ENCODE measurements at regions not wholly inside any gene's neighbourhood (a gene's known extent, or its start where the extent isn't known, plus 50 kb on each side); places are given as distances from the start of the nearest gene placed in this dataset.

DNA sequence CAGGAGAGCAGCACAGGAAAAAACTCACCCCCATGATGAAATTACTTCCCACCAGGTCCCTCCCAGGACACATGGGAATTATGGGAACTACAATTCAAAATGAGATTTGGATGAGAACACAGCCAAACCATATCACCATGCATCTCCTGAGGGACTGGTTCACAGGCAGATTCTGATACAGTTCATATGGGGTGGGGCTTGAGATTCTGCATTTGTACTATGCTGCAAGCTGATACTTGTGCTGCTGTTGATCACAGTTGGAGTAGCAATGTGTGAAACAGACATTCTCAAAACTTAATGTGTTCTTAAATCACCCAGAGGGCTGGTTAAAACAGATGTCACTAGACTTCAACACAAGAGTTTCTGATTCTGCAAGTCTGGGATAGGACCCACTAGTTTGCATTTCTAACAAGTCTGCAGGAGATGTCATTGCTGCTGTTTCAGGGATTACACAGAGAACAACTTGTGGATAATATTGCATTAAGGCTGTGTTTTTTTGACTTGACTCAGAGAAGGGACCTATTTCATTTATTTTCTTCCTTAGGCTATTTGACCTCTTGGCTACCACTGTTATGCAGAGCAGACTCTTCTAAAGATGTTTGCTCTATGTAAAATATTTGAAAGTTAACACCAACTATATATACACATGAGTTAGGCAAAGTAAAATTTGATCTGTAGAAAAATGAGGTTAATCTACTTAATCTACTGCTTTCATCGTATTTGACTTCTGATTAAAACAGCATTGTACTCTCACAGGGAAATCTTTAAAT, 194.2 kb upstream of the CNTN3 start:
- Histone ChIP-seq H3K27me3 (no peaks in the 10 kb centered on the region), H3K4me1 (no peaks in the 10 kb centered on the region), H3K27ac (no peak overlapping the region), H3K4me3 (no peak overlapping the region), H3K9me3 (no peaks in the 10 kb centered on the region), H3K36me3 (no peaks in the 10 kb centered on the region)
- no peak for DNase-seq (ENCODE audit: low spot score in 2 of 2)
- WGBS: 43% methylated on average over 1 of the region's 1 CpG
- TF ChIP-seq, protein P1, sequence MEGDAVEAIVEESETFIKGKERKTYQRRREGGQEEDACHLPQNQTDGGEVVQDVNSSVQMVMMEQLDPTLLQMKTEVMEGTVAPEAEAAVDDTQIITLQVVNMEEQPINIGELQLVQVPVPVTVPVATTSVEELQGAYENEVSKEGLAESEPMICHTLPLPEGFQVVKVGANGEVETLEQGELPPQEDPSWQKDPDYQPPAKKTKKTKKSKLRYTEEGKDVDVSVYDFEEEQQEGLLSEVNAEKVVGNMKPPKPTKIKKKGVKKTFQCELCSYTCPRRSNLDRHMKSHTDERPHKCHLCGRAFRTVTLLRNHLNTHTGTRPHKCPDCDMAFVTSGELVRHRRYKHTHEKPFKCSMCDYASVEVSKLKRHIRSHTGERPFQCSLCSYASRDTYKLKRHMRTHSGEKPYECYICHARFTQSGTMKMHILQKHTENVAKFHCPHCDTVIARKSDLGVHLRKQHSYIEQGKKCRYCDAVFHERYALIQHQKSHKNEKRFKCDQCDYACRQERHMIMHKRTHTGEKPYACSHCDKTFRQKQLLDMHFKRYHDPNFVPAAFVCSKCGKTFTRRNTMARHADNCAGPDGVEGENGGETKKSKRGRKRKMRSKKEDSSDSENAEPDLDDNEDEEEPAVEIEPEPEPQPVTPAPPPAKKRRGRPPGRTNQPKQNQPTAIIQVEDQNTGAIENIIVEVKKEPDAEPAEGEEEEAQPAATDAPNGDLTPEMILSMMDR (IDR thresholded peaks at IDR 0.05): no peak
- no peak for TF ChIP-seq POLR2A (IDR thresholded peaks at IDR 0.05)

DNA sequence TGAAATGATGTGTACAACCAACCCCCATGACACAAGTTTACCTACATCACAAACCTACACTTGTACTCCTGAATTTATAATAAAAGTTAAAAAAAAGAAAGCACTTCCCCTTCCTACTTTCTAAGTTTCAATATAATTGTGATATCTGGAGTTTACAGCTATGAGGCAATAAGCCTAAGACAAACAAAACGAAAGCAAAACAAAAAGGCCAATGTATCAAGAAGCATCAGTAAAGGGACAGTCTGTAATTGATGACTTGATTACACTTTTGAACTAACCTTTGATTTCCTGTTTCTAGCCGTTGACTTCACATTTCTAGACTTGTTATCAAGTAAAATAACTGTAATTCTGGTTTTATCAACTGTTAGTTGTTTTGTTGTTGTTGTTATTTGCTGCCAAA, 187.5 kb upstream of the CNTN3 start:
- TF ChIP-seq POLR2A (IDR thresholded peaks at IDR 0.05) (no peak), EP300 (IDR thresholded peaks at IDR 0.05) (no peak), POLR2AphosphoS5 (IDR thresholded peaks at IDR 0.05) (no peak)
- TF ChIP-seq, protein P1 (IDR thresholded peaks at IDR 0.05): no peak
- DNase-seq (ENCODE audit: low spot score in 2 of 2): no peak
- Histone ChIP-seq H3K36me3 (no peaks in the 10 kb centered on the region), H3K4me3 (no peak overlapping the region), H3K9me3 (no peaks in the 10 kb centered on the region), H3K27me3 (no peaks in the 10 kb centered on the region), H3K27ac (no peak overlapping the region), H3K4me1 (no peaks in the 10 kb centered on the region)
- 66% methylated on average over 2 of the region's 2 CpGs for WGBS

DNA sequence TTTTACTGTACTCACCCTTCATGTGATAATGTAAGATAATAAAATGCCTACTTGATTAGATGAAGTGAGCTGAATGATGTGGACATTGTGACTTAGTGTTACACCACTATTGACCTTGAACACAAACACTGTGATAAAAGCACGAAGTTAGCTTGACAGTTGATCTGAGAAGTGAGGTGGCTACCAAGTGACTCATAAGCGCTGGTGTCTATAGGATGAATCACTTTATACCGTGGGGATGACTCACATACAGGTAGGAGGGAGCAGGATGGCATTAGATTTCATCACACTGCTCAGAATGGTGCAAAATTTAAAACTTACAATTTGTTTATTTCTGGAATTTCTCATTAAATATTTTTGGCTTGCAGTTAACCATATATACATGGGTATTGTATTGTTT, 174.7 kb upstream of the CNTN3 start:
- H3K27me3 ChIP-seq: no peaks in the 10 kb centered on the region
- H3K27ac ChIP-seq: no peak overlapping the region
- H3K36me3 ChIP-seq: no peaks in the 10 kb centered on the region
- no peaks in the 10 kb centered on the region for H3K4me1 ChIP-seq
- WGBS: 66% methylated on average over 3 of the region's 3 CpGs
- H3K9me3 ChIP-seq: no peaks in the 10 kb centered on the region
- TF ChIP-seq POLR2A (IDR thresholded peaks at IDR 0.05) (no peak), EP300 (IDR thresholded peaks at IDR 0.05) (no peak), POLR2AphosphoS5 (IDR thresholded peaks at IDR 0.05) (no peak)
- TF ChIP-seq, protein P1 (IDR thresholded peaks at IDR 0.05): no peak
- H3K4me3 ChIP-seq: no peak overlapping the region
- DNase-seq (ENCODE audit: low spot score in 2 of 2): no peak

DNA sequence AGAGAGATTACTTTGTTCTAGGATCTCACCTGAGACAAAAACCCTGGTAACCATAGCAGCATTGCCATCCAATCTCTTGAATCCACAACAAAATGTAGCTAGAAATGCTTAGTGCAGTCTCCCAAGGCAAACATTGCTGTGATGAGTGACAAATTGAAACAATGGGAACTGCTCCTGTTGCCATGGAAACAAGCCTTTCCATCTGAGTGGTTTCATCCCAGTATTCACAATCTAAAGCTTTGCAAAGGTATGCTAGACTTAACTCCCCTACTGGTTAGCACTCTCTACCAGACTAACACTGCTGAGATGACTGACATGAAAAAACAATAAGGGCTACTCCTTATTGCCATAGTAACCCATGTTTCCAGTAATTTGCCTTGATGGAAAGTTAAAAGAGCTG, 172.6 kb upstream of the CNTN3 start:
- Histone ChIP-seq H3K27ac (no peak overlapping the region), H3K4me3 (no peak overlapping the region), H3K4me1 (no peaks in the 10 kb centered on the region), H3K27me3 (no peaks in the 10 kb centered on the region), H3K9me3 (no peaks in the 10 kb centered on the region), H3K36me3 (no peaks in the 10 kb centered on the region)
- no peak for DNase-seq (ENCODE audit: low spot score in 2 of 2)
- TF ChIP-seq EP300 (IDR thresholded peaks at IDR 0.05) (no peak), POLR2AphosphoS5 (IDR thresholded peaks at IDR 0.05) (no peak), POLR2A (IDR thresholded peaks at IDR 0.05) (no peak)
- TF ChIP-seq, protein P1 (IDR thresholded peaks at IDR 0.05): no peak

DNA sequence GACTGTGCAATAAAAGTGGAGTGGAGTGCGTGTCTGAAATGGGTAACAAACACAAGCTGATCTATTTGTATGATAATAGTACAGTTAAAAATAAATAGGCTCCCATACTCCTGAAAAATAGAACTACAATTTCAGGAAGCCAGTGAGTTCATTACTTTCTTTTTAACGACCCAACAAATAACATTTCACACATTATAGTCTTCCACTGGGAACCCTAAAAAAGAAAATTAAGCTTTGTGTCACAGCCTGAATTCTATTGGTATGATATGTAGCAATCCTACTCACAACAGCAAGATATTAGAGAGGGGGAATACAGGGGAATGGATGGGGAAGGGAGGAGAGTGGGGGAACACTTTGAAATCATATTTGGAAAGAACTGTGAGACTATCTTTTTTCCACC, 156.9 kb upstream of the CNTN3 start:
- Histone ChIP-seq H3K4me3 (no peak overlapping the region), H3K9me3 (no peaks in the 10 kb centered on the region), H3K4me1 (no peaks in the 10 kb centered on the region), H3K36me3 (no peaks in the 10 kb centered on the region), H3K27me3 (no peaks in the 10 kb centered on the region), H3K27ac (no peak overlapping the region)
- WGBS: 90% methylated on average over 2 of the region's 2 CpGs
- DNase-seq (ENCODE audit: low spot score in 2 of 2): no peak
- TF ChIP-seq, protein P1 (IDR thresholded peaks at IDR 0.05): no peak
- TF ChIP-seq EP300 (IDR thresholded peaks at IDR 0.05): no peak
- TF ChIP-seq POLR2A (IDR thresholded peaks at IDR 0.05): no peak
- TF ChIP-seq POLR2AphosphoS5 (IDR thresholded peaks at IDR 0.05): no peak
